ENCODE measurements at regions not wholly inside any gene's neighbourhood (a gene's known extent, or its start where the extent isn't known, plus 50 kb on each side); places are given as distances from the start of the nearest gene placed in this dataset.

GRCh38 chr11:121873766-121874165, 242.2 kb downstream of the BLID start:
- no peak for TF ChIP-seq POLR2A (IDR thresholded peaks at IDR 0.05)
- TF ChIP-seq, protein P1, sequence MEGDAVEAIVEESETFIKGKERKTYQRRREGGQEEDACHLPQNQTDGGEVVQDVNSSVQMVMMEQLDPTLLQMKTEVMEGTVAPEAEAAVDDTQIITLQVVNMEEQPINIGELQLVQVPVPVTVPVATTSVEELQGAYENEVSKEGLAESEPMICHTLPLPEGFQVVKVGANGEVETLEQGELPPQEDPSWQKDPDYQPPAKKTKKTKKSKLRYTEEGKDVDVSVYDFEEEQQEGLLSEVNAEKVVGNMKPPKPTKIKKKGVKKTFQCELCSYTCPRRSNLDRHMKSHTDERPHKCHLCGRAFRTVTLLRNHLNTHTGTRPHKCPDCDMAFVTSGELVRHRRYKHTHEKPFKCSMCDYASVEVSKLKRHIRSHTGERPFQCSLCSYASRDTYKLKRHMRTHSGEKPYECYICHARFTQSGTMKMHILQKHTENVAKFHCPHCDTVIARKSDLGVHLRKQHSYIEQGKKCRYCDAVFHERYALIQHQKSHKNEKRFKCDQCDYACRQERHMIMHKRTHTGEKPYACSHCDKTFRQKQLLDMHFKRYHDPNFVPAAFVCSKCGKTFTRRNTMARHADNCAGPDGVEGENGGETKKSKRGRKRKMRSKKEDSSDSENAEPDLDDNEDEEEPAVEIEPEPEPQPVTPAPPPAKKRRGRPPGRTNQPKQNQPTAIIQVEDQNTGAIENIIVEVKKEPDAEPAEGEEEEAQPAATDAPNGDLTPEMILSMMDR (IDR thresholded peaks at IDR 0.05), result no peak
